Peyer's patch (tissue), 4 donors: ENCODE measurements at regions not wholly inside any gene's neighbourhood (a gene's known extent, or its start where the extent isn't known, plus 50 kb on each side); places are given as distances from the start of the nearest gene placed in this dataset.

Experiments
- CTCF ChIP-seq, 6 experiments: fragments of 450-650 bp in 4 of 6; fragments of 200-600 bp in 2 of 6; sonication (generic) in 1 of 6; IDR thresholded peaks; one replicate each; pipeline ENCODE4 v1.5.1; 2017 to 2019; ENCODE audit warnings: antibody characterized with exemption in 6 of 6, mild to moderate bottlenecking in 3 of 6, moderate library complexity in 1 of 6
- POLR2A ChIP-seq, 2 donors: fragments of 450-650 bp; IDR thresholded peaks; one replicate each; pipeline ENCODE4 v1.5.1; 2017; ENCODE audit warnings: antibody characterized with exemption in 2 of 2, mild to moderate bottlenecking in 2 of 2, moderate library complexity in 2 of 2

- TF ChIP-seq CTCF (IDR thresholded peaks at IDR 0.05) (no peak), POLR2A (IDR thresholded peaks at IDR 0.05) (no peak)
These were observed 104.6 kb upstream of the GDF10 start for GRCh38 chr10:47195274-47195885.
